ENCODE measurements at regions not wholly inside any gene's neighbourhood (a gene's known extent, or its start where the extent isn't known, plus 50 kb on each side); places are given as distances from the start of the nearest gene placed in this dataset.

DNA sequence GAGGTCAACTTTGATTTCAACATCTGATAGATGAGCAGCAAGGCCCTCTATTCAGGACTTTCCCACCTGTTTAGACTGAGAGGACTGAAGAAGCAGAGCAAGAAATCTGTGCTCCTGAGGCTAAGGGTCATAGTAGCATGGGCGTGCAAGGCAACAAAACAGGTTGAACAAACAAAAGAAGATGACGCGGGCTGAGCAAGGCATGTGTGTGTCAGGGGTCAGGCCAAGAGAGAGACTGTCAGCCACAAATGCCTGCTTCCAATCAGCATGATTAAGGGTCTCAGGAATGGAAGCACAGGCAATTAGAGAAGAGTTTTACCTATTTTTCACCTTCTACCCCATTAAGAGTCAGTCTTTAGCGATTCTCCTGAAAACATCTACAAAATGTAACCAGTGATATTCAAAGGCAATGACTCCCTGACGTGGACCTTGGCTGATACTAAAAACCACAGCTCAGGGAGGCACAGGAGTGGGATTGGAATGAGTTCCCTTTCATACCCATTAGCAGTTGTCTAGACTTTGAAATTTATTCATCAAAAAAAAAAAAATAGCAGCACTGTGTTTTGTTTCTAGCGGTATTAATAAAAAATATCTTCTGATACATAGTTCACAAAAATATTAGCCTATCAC, 81.9 kb downstream of the DYNAP start:
- TF ChIP-seq, protein P1, sequence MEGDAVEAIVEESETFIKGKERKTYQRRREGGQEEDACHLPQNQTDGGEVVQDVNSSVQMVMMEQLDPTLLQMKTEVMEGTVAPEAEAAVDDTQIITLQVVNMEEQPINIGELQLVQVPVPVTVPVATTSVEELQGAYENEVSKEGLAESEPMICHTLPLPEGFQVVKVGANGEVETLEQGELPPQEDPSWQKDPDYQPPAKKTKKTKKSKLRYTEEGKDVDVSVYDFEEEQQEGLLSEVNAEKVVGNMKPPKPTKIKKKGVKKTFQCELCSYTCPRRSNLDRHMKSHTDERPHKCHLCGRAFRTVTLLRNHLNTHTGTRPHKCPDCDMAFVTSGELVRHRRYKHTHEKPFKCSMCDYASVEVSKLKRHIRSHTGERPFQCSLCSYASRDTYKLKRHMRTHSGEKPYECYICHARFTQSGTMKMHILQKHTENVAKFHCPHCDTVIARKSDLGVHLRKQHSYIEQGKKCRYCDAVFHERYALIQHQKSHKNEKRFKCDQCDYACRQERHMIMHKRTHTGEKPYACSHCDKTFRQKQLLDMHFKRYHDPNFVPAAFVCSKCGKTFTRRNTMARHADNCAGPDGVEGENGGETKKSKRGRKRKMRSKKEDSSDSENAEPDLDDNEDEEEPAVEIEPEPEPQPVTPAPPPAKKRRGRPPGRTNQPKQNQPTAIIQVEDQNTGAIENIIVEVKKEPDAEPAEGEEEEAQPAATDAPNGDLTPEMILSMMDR (IDR thresholded peaks at IDR 0.05), result no peak
- TF ChIP-seq POLR2A (IDR thresholded peaks at IDR 0.05), result no peak
